ENCODE measurements at regions not wholly inside any gene's neighbourhood (a gene's known extent, or its start where the extent isn't known, plus 50 kb on each side); places are given as distances from the start of the nearest gene placed in this dataset.

DNA sequence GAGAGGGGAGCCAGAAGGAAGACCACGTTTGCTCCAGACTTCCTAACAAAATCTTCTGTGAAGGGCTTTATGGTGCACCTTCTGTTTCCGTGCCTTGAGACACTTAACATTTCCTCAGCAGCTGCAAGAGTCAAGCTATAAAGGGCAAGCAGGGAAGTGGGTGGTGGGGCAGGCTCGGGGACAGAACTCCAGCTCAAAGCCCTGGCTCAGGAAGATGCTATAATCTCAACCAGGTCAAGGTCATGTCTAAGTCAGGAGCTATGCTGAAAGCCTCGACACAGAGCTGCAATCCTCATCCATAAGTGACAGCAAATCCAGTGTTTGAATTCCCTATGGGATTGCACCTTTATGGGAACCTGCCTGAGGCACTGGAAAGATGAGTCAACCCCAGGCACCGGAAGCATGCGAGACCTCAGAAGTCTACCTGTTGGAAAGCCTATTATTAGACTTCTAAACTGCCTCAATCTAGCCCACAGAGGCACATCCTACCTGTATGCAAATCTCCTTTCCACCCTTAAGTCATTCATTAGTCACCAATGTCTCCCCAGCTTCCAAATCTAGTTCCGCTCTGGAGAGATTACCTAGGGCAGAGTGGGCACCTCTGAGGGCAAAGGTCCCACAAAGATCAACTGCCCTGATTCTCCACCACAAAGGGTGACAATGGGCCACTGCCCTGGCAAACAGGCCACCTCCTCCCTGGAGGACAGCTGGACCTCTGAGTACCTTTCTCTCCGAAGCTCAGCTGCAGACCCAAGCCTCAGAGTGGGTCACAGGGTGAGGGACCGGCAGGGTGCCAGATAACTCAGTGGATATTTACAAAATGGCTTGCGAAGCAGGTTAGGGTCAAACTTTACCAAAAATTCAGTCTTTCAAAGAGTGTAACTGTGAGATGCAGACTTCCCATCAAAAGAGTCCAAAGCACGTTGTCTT lies 287.0 kb downstream of the CDC5L start (continued):
- TF ChIP-seq, protein P1, sequence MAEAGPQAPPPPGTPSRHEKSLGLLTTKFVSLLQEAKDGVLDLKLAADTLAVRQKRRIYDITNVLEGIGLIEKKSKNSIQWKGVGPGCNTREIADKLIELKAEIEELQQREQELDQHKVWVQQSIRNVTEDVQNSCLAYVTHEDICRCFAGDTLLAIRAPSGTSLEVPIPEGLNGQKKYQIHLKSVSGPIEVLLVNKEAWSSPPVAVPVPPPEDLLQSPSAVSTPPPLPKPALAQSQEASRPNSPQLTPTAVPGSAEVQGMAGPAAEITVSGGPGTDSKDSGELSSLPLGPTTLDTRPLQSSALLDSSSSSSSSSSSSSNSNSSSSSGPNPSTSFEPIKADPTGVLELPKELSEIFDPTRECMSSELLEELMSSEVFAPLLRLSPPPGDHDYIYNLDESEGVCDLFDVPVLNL (CRISPR knock-in tag; IDR thresholded peaks at IDR 0.05; ENCODE audit: borderline replicate concordance, low read depth): no peak
- TF ChIP-seq ZNF219 (CRISPR knock-in tag; IDR thresholded peaks at IDR 0.05; ENCODE audit: borderline replicate concordance) (no peak), USF2 (CRISPR knock-in tag; IDR thresholded peaks at IDR 0.05) (no peak), ZNF671 (CRISPR knock-in tag; IDR thresholded peaks at IDR 0.05) (no peak), MYBL2 (CRISPR knock-in tag; IDR thresholded peaks at IDR 0.05) (no peak), CREM (CRISPR knock-in tag; IDR thresholded peaks at IDR 0.05) (no peak), ZNF425 (CRISPR knock-in tag; conservative IDR thresholded peaks at IDR 0.05) (no peak)

GRCh38 chr6:44675449-44675848 lies 287.9 kb downstream of the CDC5L start:
- TF ChIP-seq PRDM15 (CRISPR knock-in tag; IDR thresholded peaks at IDR 0.05): no peak
- Mint-ChIP-seq H3K27ac (no peak overlapping the region), H3K27me3 (ENCODE audit: low read depth) (no peaks in the 10 kb centered on the region), H3K9me3 (no peaks in the 10 kb centered on the region), H3K4me3 (no peak overlapping the region), H3K4me1 (peaks cover 46% of the 10 kb centered on the region), H3K36me3 (no peaks in the 10 kb centered on the region)
- CTCF ChIA-PET: interaction anchor here (0.9 to 1.9 kb wide), 2 partner anchors 45 to 200 kb away, joined by 3 to 4 read pairs; no protein-coding TSS in a partner anchor
- no peak for DNase-seq (ENCODE audit: low spot score)
- POLR2A ChIA-PET: interaction anchor here (0.6 kb wide), 1 partner anchor 414 kb away, joined by 3 read pairs; no protein-coding TSS in a partner anchor
- no peak for ATAC-seq

GRCh38 chr6:44676246-44676790 lies 288.8 kb downstream of the CDC5L start:
- Mint-ChIP-seq H3K27me3 (ENCODE audit: low read depth) (no peaks in the 10 kb centered on the region), H3K36me3 (no peaks in the 10 kb centered on the region), H3K4me1 (peaks cover 37% of the 10 kb centered on the region), H3K27ac (no peak overlapping the region), H3K9me3 (no peaks in the 10 kb centered on the region), H3K4me3 (no peak overlapping the region)
- ATAC-seq: no peak
- POLR2A ChIA-PET: interaction anchor here (0.6 kb wide), 1 partner anchor 413 kb away, joined by 3 read pairs; no protein-coding TSS in a partner anchor
- CTCF ChIA-PET: interaction anchor here (1.2 to 1.9 kb wide), 2 partner anchors 21 to 46 kb away, joined by 4 to 6 read pairs; no protein-coding TSS in a partner anchor
- DNase-seq (ENCODE audit: low spot score): no peak
- TF ChIP-seq, protein P2, sequence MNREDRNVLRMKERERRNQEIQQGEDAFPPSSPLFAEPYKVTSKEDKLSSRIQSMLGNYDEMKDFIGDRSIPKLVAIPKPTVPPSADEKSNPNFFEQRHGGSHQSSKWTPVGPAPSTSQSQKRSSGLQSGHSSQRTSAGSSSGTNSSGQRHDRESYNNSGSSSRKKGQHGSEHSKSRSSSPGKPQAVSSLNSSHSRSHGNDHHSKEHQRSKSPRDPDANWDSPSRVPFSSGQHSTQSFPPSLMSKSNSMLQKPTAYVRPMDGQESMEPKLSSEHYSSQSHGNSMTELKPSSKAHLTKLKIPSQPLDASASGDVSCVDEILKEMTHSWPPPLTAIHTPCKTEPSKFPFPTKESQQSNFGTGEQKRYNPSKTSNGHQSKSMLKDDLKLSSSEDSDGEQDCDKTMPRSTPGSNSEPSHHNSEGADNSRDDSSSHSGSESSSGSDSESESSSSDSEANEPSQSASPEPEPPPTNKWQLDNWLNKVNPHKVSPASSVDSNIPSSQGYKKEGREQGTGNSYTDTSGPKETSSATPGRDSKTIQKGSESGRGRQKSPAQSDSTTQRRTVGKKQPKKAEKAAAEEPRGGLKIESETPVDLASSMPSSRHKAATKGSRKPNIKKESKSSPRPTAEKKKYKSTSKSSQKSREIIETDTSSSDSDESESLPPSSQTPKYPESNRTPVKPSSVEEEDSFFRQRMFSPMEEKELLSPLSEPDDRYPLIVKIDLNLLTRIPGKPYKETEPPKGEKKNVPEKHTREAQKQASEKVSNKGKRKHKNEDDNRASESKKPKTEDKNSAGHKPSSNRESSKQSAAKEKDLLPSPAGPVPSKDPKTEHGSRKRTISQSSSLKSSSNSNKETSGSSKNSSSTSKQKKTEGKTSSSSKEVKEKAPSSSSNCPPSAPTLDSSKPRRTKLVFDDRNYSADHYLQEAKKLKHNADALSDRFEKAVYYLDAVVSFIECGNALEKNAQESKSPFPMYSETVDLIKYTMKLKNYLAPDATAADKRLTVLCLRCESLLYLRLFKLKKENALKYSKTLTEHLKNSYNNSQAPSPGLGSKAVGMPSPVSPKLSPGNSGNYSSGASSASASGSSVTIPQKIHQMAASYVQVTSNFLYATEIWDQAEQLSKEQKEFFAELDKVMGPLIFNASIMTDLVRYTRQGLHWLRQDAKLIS (CRISPR knock-in tag; IDR thresholded peaks at IDR 0.05; ENCODE audit: borderline replicate concordance): no peak
- TF ChIP-seq, protein P3, sequence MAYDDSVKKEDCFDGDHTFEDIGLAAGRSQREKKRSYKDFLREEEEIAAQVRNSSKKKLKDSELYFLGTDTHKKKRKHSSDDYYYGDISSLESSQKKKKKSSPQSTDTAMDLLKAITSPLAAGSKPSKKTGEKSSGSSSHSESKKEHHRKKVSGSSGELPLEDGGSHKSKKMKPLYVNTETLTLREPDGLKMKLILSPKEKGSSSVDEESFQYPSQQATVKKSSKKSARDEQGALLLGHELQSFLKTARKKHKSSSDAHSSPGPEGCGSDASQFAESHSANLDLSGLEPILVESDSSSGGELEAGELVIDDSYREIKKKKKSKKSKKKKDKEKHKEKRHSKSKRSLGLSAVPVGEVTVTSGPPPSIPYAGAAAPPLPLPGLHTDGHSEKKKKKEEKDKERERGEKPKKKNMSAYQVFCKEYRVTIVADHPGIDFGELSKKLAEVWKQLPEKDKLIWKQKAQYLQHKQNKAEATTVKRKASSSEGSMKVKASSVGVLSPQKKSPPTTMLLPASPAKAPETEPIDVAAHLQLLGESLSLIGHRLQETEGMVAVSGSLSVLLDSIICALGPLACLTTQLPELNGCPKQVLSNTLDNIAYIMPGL (CRISPR knock-in tag; IDR thresholded peaks at IDR 0.05): no peak
- TF ChIP-seq, protein P4, sequence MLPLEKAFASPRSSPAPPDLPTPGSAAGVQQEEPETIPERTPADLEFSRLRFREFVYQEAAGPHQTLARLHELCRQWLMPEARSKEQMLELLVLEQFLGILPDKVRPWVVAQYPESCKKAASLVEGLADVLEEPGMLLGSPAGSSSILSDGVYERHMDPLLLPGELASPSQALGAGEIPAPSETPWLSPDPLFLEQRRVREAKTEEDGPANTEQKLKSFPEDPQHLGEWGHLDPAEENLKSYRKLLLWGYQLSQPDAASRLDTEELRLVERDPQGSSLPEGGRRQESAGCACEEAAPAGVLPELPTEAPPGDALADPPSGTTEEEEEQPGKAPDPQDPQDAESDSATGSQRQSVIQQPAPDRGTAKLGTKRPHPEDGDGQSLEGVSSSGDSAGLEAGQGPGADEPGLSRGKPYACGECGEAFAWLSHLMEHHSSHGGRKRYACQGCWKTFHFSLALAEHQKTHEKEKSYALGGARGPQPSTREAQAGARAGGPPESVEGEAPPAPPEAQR (CRISPR knock-in tag; IDR thresholded peaks at IDR 0.05): no peak
- TF ChIP-seq, protein P5, sequence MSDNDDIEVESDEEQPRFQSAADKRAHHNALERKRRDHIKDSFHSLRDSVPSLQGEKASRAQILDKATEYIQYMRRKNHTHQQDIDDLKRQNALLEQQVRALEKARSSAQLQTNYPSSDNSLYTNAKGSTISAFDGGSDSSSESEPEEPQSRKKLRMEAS (CRISPR knock-in tag; IDR thresholded peaks at IDR 0.05): no peak
- TF ChIP-seq ZNF263 (CRISPR knock-in tag; IDR thresholded peaks at IDR 0.05; ENCODE audit: low read depth): no peak
